ENCODE measurements at regions not wholly inside any gene's neighbourhood (a gene's known extent, or its start where the extent isn't known, plus 50 kb on each side); places are given as distances from the start of the nearest gene placed in this dataset.

- TF ChIP-seq CTCF (IDR thresholded peaks at IDR 0.05) (no peak), POLR2A (IDR thresholded peaks at IDR 0.05) (no peak)
Measured at GRCh38 chrX:151084454-151084853, 91.9 kb upstream of the GPR50 start.
